SHP77 (cell line): ENCODE measurements at regions not wholly inside any gene's neighbourhood (a gene's known extent, or its start where the extent isn't known, plus 50 kb on each side); places are given as distances from the start of the nearest gene placed in this dataset.

Source experiments
- DNase-seq, 2 experiments: peaks; one replicate each; lab custom pipeline; 2025; lab: John Stamatoyannopoulos, UW

GRCh38 chr5:10073441-10074104 is 176.1 kb downstream of the ATPSCKMT start:
- no peak for DNase-seq

GRCh38 chr5:10069637-10070313 is 179.9 kb downstream of the ATPSCKMT start:
- DNase-seq, result no peak

- no peak for DNase-seq
Observed at GRCh38 chr5:10065428-10066000, 184.2 kb downstream of the ATPSCKMT start.

- DNase-seq, result no peak
Observed at GRCh38 chr5:10064546-10065195, 185.0 kb downstream of the ATPSCKMT start.

GRCh38 chr5:10063997-10064396 is 185.7 kb downstream of the ATPSCKMT start:
- no peak for DNase-seq

- DNase-seq, result no peak
Observed at GRCh38 chr5:10059980-10060379, 189.7 kb downstream of the ATPSCKMT start.

GRCh38 chr5:10059556-10059955 is 190.1 kb downstream of the ATPSCKMT start:
- DNase-seq, result no peak

- no peak for DNase-seq
Observed at GRCh38 chr5:10057356-10057755, 192.3 kb downstream of the ATPSCKMT start.

GRCh38 chr5:10056228-10056760 is 193.4 kb downstream of the ATPSCKMT start:
- no peak for DNase-seq

- no peak for DNase-seq
Observed at GRCh38 chr5:10049858-10050455, 199.7 kb downstream of the ATPSCKMT start.

- no peak for DNase-seq
Observed at GRCh38 chr5:10046676-10047075, 203.0 kb downstream of the ATPSCKMT start.

GRCh38 chr5:10045376-10045775 is 204.3 kb downstream of the ATPSCKMT start:
- no peak for DNase-seq

- DNase-seq, result no peak
Observed at GRCh38 chr5:10036136-10036815, 213.4 kb downstream of the ATPSCKMT start.

GRCh38 chr5:10034001-10034400 is 215.7 kb downstream of the ATPSCKMT start:
- peak; percentile 52 to 71 for DNase-seq

- DNase-seq, result no peak
Observed at GRCh38 chr5:10031817-10032216, 217.9 kb downstream of the ATPSCKMT start.

- peak in 1 of 2 experiments; percentile 29 for DNase-seq
Observed at GRCh38 chr5:10030219-10030831, 219.4 kb downstream of the ATPSCKMT start.

GRCh38 chr5:10023494-10023893 is 226.2 kb downstream of the ATPSCKMT start:
- no peak for DNase-seq

GRCh38 chr5:10021248-10021647 is 228.4 kb downstream of the ATPSCKMT start:
- no peak for DNase-seq

- DNase-seq, result no peak
Observed at GRCh38 chr5:10019236-10019635, 230.5 kb downstream of the ATPSCKMT start.

GRCh38 chr5:10018201-10019069 is 231.3 kb downstream of the ATPSCKMT start:
- DNase-seq, result no peak
